GM23248 (cell line): ENCODE measurements at regions not wholly inside any gene's neighbourhood (a gene's known extent, or its start where the extent isn't known, plus 50 kb on each side); places are given as distances from the start of the nearest gene placed in this dataset.
"Not testable (repeated sequence)": the region's sequence is repeated elsewhere in the genome, so short reads cannot be mapped to it uniquely, and the experiment has no call there.

ENCODE experiments used
- EZH2 ChIP-seq: fragments of 200-600 bp; sonication (generic); IDR thresholded peaks from 2 replicates; pipeline ENCODE4 v1.6.1; 2018; ENCODE audit warnings: antibody characterized with exemption, mild to moderate bottlenecking; ENCODE audit not compliant: insufficient read depth, poor library complexity, severe bottlenecking
- EZH2phosphoT487 ChIP-seq: fragments of 200-600 bp; sonication (generic); IDR thresholded peaks from 2 replicates; pipeline ENCODE4 v1.6.1; 2018; ENCODE audit warnings: antibody characterized with exemption, moderate library complexity, mild to moderate bottlenecking, low read depth; ENCODE audit not compliant: insufficient read depth

DNA sequence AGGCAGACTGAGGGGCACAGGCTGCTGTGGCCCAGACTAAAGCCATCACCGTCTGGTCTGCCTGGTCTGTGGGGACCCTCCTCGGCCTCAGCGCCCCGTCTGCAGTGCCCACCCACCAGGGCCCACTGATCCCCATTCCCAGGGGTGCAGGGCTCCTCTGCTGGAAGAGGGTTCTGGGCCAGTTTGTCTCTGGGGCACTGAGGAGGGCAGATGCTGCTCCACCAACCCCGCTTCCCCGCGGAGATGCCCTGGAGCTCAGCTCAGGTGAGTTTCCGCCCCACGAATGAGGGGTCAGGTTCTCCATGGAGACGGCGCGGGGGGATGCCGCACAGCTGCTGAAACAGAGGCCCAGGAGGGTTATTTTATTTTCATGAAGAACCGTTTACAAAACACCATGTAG lies 263.3 kb upstream of the SFSWAP start:
- not testable (repeated sequence) for TF ChIP-seq EZH2phosphoT487, EZH2
